K562 (cell line): ENCODE measurements at regions not wholly inside any gene's neighbourhood (a gene's known extent, or its start where the extent isn't known, plus 50 kb on each side); places are given as distances from the start of the nearest gene placed in this dataset.

ENCODE experiments used
- C11orf30 ChIP-seq: fragments of 450-650 bp; IDR thresholded peaks from 2 replicates; pipeline ENCODE4 v1.6.1; 2016; ENCODE audit warnings: low read depth, mild to moderate bottlenecking
- ETV5 ChIP-seq: sonication (generic); formaldehyde crosslinking; IDR thresholded peaks from 2 replicates; pipeline ENCODE4 v1.4.0; 2020; ENCODE audit warnings: low read depth, mild to moderate bottlenecking, missing genetic modification reagents
- KLF6 ChIP-seq: fragments of 250-450 bp; sonication (Bioruptor Pico); IDR thresholded peaks from 2 replicates; pipeline ENCODE4 v1.4.0; 2020; ENCODE audit warnings: mild to moderate bottlenecking, moderate library complexity, borderline replicate concordance
- MAFF ChIP-seq: IDR thresholded peaks from 2 replicates; pipeline ENCODE4 v1.6.1; 2012; ENCODE audit warnings: low read length, improper control_type of control experiment
- MAFG ChIP-seq: fragments of 450-650 bp; conservative IDR thresholded peaks from 2 replicates; pipeline ENCODE4 v1.6.1; 2016; ENCODE audit warnings: missing genetic modification characterization, missing compliant biosample characterization
- NFIX ChIP-seq: fragments of 250-450 bp; sonication (Bioruptor Pico); IDR thresholded peaks from 2 replicates; pipeline ENCODE4 v1.4.0; 2020; ENCODE audit warnings: low read depth, mild to moderate bottlenecking, moderate library complexity
- PTRF ChIP-seq: fragments of 450-650 bp; IDR thresholded peaks from 2 replicates; pipeline ENCODE4 v1.6.1; 2016; ENCODE audit warnings: mild to moderate bottlenecking, missing genetic modification characterization, missing compliant biosample characterization
- REST ChIP-seq, 2 experiments: fragments of 450-650 bp; formaldehyde crosslinking in 1 of 2; IDR thresholded peaks; 2 replicates each; pipeline versions ENCODE4 v1.4.0 to v1.6.1; 2014 to 2020; ENCODE audit warnings: mild to moderate bottlenecking in 2 of 2, borderline replicate concordance in 1 of 2, low read depth in 1 of 2
- RNF2 ChIP-seq: sonication (generic); IDR thresholded peaks from 2 replicates; pipeline ENCODE4 v1.6.1; 2016
- SPI1 ChIP-seq: IDR thresholded peaks from 2 replicates; pipeline ENCODE4 v1.6.1; 2011; ENCODE audit warnings: low read depth, low read length, control low read depth, borderline replicate concordance
- ZFPM2 ChIP-seq: fragments of 250-450 bp; sonication (Bioruptor Pico); IDR thresholded peaks from 2 replicates; pipeline ENCODE4 v1.5.1; 2022; ENCODE audit warnings: mild to moderate bottlenecking
- ZNF311 ChIP-seq: fragments of 250-450 bp; sonication (Bioruptor Pico); IDR thresholded peaks from 2 replicates; pipeline ENCODE4 v1.4.0; 2020; ENCODE audit warnings: mild to moderate bottlenecking, moderate library complexity
- ZNF316 ChIP-seq: fragments of 450-650 bp; IDR thresholded peaks from 2 replicates; pipeline ENCODE4 v1.6.1; 2016
- TF ChIP-seq, protein P1 (sequence below): fragments of 250-450 bp; sonication (Bioruptor Pico); IDR thresholded peaks from 2 replicates; pipeline ENCODE4 v1.4.0; 2020
- TF ChIP-seq, protein P2 (sequence below): fragments of 250-450 bp; sonication (Bioruptor Pico); IDR thresholded peaks from 2 replicates; pipeline ENCODE4 v1.4.0; 2020; ENCODE audit warnings: mild to moderate bottlenecking, moderate library complexity
- TF ChIP-seq, protein P3 (sequence below), 2 experiments: fragments of 450-650 bp in 1 of 2; sonication (generic) in 1 of 2; formaldehyde crosslinking; conservative IDR thresholded peaks; 2 replicates each; pipeline versions ENCODE4 v1.4.0 to v1.8.1; 2020 to 2022; ENCODE audit warnings: mild to moderate bottlenecking in 1 of 2, missing genetic modification reagents in 1 of 2
- TF ChIP-seq, protein P4 (sequence below): IDR thresholded peaks from 3 replicates; pipeline ENCODE4 v1.6.1; 2011; ENCODE audit warnings: borderline replicate concordance, mild to moderate bottlenecking; ENCODE audit not compliant: insufficient read length, insufficient read depth

GRCh38 chr22:49658902-49659280, 168.8 kb downstream of the BRD1 start (continued):
- TF ChIP-seq C11orf30 (peak; percentile 85), ZFPM2 (no peak), MAFG (tag) (peak; percentile 71), PTRF (tag) (no peak), MAFF (peak; percentile 93), KLF6 (CRISPR knock-in tag) (no peak), ZNF311 (no peak), ZNF316 (peak; percentile 89), NFIX (CRISPR knock-in tag) (no peak), RNF2 (no peak), SPI1 (no peak), ETV5 (CRISPR knock-in tag) (no peak), REST (IDR thresholded peaks at IDR 0.05; ENCODE audit: borderline replicate concordance) (no peak), REST (CRISPR knock-in tag; IDR thresholded peaks at IDR 0.05; ENCODE audit: low read depth) (no peak)
- TF ChIP-seq, protein P1, sequence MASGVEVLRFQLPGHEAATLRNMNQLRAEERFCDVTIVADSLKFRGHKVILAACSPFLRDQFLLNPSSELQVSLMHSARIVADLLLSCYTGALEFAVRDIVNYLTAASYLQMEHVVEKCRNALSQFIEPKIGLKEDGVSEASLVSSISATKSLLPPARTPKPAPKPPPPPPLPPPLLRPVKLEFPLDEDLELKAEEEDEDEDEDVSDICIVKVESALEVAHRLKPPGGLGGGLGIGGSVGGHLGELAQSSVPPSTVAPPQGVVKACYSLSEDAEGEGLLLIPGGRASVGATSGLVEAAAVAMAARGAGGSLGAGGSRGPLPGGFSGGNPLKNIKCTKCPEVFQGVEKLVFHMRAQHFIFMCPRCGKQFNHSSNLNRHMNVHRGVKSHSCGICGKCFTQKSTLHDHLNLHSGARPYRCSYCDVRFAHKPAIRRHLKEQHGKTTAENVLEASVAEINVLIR (CRISPR knock-in tag) = no peak
- TF ChIP-seq, protein P2, sequence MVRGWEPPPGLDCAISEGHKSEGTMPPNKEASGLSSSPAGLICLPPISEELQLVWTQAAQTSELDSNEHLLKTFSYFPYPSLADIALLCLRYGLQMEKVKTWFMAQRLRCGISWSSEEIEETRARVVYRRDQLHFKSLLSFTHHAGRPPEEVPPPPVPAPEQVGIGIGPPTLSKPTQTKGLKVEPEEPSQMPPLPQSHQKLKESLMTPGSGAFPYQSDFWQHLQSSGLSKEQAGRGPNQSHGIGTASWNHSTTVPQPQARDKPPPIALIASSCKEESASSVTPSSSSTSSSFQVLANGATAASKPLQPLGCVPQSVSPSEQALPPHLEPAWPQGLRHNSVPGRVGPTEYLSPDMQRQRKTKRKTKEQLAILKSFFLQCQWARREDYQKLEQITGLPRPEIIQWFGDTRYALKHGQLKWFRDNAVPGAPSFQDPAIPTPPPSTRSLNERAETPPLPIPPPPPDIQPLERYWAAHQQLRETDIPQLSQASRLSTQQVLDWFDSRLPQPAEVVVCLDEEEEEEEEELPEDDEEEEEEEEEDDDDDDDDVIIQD (CRISPR knock-in tag) = no peak
- TF ChIP-seq, protein P3, sequence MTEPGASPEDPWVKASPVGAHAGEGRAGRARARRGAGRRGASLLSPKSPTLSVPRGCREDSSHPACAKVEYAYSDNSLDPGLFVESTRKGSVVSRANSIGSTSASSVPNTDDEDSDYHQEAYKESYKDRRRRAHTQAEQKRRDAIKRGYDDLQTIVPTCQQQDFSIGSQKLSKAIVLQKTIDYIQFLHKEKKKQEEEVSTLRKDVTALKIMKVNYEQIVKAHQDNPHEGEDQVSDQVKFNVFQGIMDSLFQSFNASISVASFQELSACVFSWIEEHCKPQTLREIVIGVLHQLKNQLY (CRISPR knock-in tag; conservative IDR thresholded peaks at IDR 0.05) = no peak
- TF ChIP-seq, protein P4, sequence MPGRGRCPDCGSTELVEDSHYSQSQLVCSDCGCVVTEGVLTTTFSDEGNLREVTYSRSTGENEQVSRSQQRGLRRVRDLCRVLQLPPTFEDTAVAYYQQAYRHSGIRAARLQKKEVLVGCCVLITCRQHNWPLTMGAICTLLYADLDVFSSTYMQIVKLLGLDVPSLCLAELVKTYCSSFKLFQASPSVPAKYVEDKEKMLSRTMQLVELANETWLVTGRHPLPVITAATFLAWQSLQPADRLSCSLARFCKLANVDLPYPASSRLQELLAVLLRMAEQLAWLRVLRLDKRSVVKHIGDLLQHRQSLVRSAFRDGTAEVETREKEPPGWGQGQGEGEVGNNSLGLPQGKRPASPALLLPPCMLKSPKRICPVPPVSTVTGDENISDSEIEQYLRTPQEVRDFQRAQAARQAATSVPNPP = no peak
